Spleen (tissue), 11 donors: ENCODE measurements at regions not wholly inside any gene's neighbourhood (a gene's known extent, or its start where the extent isn't known, plus 50 kb on each side); places are given as distances from the start of the nearest gene placed in this dataset.

ENCODE experiments used
- DNase-seq: peaks from one replicate; pipeline ENCODE4 v3.0.0-alpha.2; 2020
- H3K27ac ChIP-seq, 8 donors: fragments of 200-600 bp; sonication (generic) in 7 of 8; 1 replicate in 4 of 8; 2 replicates in 4 of 8; pipeline versions ENCODE4 v1.5.0 to v1.8.0; 2016 to 2021; ENCODE audit warnings: inconsistent platforms in 4 of 8, mild to moderate bottlenecking in 4 of 8, moderate library complexity in 1 of 8
- H3K27me3 ChIP-seq, 7 donors: fragments of 200-600 bp; sonication (generic) in 6 of 7; replicated peaks in 1 of 7; 1 replicate in 4 of 7; 2 replicates in 3 of 7; pipeline versions ENCODE4 v1.5.0 to v1.8.0; 2016 to 2021; ENCODE audit warnings: inconsistent platforms in 3 of 7, mild to moderate bottlenecking in 1 of 7
- H3K36me3 ChIP-seq, 6 donors: fragments of 200-600 bp; sonication (generic) in 5 of 6; 1 replicate in 4 of 6; 2 replicates in 2 of 6; pipeline versions ENCODE4 v1.5.0 to v1.8.0; 2016 to 2021; ENCODE audit warnings: inconsistent platforms in 2 of 6
- H3K4me1 ChIP-seq, 6 donors: fragments of 200-600 bp; sonication (generic) in 5 of 6; 1 replicate in 3 of 6; 2 replicates in 3 of 6; pipeline versions ENCODE4 v1.5.0 to v1.8.0; 2016 to 2021; ENCODE audit warnings: inconsistent platforms in 3 of 6
- H3K4me3 ChIP-seq, 8 donors: fragments of 200-600 bp; sonication (generic) in 7 of 8; 1 replicate in 4 of 8; 2 replicates in 4 of 8; pipeline versions ENCODE4 v1.5.0 to v1.8.0; 2016 to 2021; ENCODE audit warnings: inconsistent platforms in 4 of 8, mild to moderate bottlenecking in 4 of 8, moderate library complexity in 2 of 8
- H3K9me3 ChIP-seq, 8 donors: fragments of 200-600 bp; sonication (generic) in 7 of 8; 1 replicate in 4 of 8; 2 replicates in 4 of 8; pipeline versions ENCODE4 v1.5.0 to v1.8.0; 2016 to 2021; ENCODE audit warnings: inconsistent platforms in 4 of 8
- POLR2A ChIP-seq, 3 donors: fragments of 450-650 bp; IDR thresholded peaks; one replicate each; pipeline ENCODE4 v1.5.1; 2017; ENCODE audit warnings: antibody characterized with exemption in 3 of 3, mild to moderate bottlenecking in 1 of 3
- POLR2AphosphoS5 ChIP-seq, 3 donors: sonication (generic); formaldehyde crosslinking; IDR thresholded peaks; one replicate each; pipeline ENCODE4 v1.5.1; 2017; ENCODE audit warnings: antibody characterized with exemption in 3 of 3
- WGBS, 5 donors: extraction: QIAGEN DNeasy Blood & Tissue Kit in 3 of 5; methylation state at CpG; one replicate each; pipeline versions ENCODE4 v1.1.5 to v1.1.7; 2013 to 2018; 5-methylcytosine and 5-hydroxymethylcytosine counted together
- intact Hi-C: fragments of 100-400 bp; cut with DNase I; formaldehyde crosslinking; loops from one replicate; pipeline ENCODE4 v1.15.0; 2023; ENCODE audit warnings: low total_unique reads
- TF ChIP-seq, protein P1 (sequence below), 11 experiments: fragments of 200-600 bp in 7 of 11; fragments of 450-650 bp in 4 of 11; sonication (generic) in 4 of 11; IDR thresholded peaks in 8 of 11; conservative IDR thresholded peaks in 3 of 11; 1 replicate in 7 of 11; 2 replicates in 4 of 11; pipeline versions ENCODE4 v1.4.0 to v1.8.0; 2016 to 2021; ENCODE audit warnings: antibody characterized with exemption in 11 of 11, inconsistent platforms in 4 of 11, mild to moderate bottlenecking in 1 of 11
- donor health status: healthy with polysubstance abuse.
- donor health status: DM: no; HTN: no; CAD: no; lungs with moderate emphysema.
- donor health status: DM: no; HTN: no; CAD: no.
- donor health status: Bipolar disorder and iron deficiency.
- donor health status: healthy.
- donor health status: DM: no; HTN: no; CAD: no.
- donor health status: DM: yes; HTN: yes; CAD: no.

DNA sequence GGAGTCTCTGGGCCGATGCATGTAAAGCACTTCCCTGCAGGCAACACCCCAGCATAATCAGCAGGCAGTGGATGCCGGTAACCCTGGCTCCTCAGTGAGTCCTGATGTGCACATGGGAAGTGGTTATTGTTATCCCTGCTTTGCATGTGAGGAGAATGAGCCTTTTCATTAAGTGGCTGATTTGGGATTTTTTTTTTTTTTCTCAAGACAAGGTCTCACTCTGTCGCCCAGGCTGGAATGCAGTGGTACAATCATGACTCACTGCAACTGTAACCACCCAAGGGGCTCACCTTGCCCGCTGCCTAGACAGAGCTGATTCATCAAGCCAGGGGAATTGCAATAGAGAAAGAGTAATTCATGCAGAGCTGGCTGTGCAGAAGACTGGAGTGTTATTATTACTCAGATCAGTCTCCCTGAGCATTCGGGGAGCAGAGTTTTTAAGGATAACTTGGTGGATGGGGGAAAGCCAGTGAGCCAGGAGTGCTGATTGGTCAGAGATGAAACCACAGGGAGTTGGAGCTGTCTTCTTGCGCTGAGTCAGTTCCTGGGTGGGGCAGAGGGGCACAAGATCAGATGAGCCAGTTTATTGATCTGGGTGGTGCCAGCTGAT, 95.4 kb downstream of the SOCS6 start:
- WGBS, 5 donors: 69 to 81% (median 72%) methylated on average over 6 of the region's 6 CpGs
- intact Hi-C loops: no loop called here
- TF ChIP-seq, protein P1, sequence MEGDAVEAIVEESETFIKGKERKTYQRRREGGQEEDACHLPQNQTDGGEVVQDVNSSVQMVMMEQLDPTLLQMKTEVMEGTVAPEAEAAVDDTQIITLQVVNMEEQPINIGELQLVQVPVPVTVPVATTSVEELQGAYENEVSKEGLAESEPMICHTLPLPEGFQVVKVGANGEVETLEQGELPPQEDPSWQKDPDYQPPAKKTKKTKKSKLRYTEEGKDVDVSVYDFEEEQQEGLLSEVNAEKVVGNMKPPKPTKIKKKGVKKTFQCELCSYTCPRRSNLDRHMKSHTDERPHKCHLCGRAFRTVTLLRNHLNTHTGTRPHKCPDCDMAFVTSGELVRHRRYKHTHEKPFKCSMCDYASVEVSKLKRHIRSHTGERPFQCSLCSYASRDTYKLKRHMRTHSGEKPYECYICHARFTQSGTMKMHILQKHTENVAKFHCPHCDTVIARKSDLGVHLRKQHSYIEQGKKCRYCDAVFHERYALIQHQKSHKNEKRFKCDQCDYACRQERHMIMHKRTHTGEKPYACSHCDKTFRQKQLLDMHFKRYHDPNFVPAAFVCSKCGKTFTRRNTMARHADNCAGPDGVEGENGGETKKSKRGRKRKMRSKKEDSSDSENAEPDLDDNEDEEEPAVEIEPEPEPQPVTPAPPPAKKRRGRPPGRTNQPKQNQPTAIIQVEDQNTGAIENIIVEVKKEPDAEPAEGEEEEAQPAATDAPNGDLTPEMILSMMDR (IDR thresholded peaks at IDR 0.05 in 8 of 11, conservative IDR thresholded peaks at IDR 0.05 in 3 of 11): no peak
- TF ChIP-seq POLR2A (IDR thresholded peaks at IDR 0.05): no peak
- no peak for TF ChIP-seq POLR2AphosphoS5 (IDR thresholded peaks at IDR 0.05)
- H3K36me3 ChIP-seq: no peaks in the 10 kb centered on the region
- no peaks in the 10 kb centered on the region for H3K4me1 ChIP-seq
- H3K27me3 ChIP-seq: peaks cover 0 to 5% (median 0%) of the 10 kb centered on the region in 7 donors
- no peaks in the 10 kb centered on the region for H3K9me3 ChIP-seq
- no peak for DNase-seq
- no peak overlapping the region for H3K4me3 ChIP-seq
- H3K27ac ChIP-seq: no peak overlapping the region

DNA sequence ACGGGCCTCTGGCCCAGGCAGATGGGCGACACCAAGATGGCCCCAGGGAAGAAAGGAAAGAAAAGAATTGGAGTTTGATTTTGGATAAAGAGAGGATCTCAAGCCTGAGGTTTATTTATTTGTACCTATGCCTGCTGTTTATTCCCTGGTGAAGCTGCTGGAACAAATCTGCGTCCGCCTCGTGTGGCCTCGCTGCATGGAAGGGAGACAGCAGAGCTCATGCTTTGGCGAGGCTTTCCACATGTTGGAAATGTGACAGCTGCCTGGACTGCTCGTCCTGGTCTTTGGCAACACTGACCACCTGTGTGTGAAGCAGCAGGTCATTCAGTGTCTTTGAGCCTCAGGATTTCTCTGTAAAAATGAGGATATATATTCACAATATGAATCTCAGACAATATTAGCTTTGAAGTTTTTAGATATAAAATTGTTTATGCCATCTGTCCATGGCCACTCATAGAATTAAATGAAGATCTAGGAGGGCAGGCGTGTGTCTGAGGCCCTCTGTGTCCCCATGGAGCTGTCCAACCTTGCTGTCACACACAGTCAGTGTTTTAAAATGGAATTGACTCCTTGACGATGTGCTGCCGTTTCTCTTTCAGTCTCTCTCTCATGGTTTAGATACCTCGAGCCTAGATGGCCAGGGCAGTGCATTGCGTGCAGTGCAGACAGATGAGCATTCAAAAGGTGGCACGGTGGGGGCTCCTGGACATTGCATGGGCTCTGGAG, 94.3 kb downstream of the SOCS6 start:
- no peak for DNase-seq
- Histone ChIP-seq H3K4me3 (no peak overlapping the region), H3K9me3 (no peaks in the 10 kb centered on the region), H3K4me1 (no peaks in the 10 kb centered on the region), H3K27ac (no peak overlapping the region), H3K27me3 (peaks cover 0 to 5% (median 0%) of the 10 kb centered on the region in 7 donors), H3K36me3 (no peaks in the 10 kb centered on the region)
- TF ChIP-seq POLR2AphosphoS5 (IDR thresholded peaks at IDR 0.05) (no peak), POLR2A (IDR thresholded peaks at IDR 0.05) (no peak)
- TF ChIP-seq, protein P1 (IDR thresholded peaks at IDR 0.05 in 8 of 11, conservative IDR thresholded peaks at IDR 0.05 in 3 of 11): no peak
- intact Hi-C loops: no loop called here
- 72 to 88% (median 82%) methylated on average over 14 of the region's 14 CpGs for WGBS, 5 donors

GRCh38 chr18:70382017-70382416, 93.2 kb downstream of the SOCS6 start:
- Histone ChIP-seq H3K9me3 (no peaks in the 10 kb centered on the region), H3K27ac (no peak overlapping the region), H3K36me3 (no peaks in the 10 kb centered on the region), H3K4me3 (no peak overlapping the region), H3K4me1 (no peaks in the 10 kb centered on the region), H3K27me3 (peaks cover 0 to 5% (median 0%) of the 10 kb centered on the region in 7 donors)
- intact Hi-C loops: no loop called here
- no peak for DNase-seq
- 81 to 88% (median 85%) methylated on average over 7 of the region's 7 CpGs for WGBS, 5 donors
- TF ChIP-seq POLR2AphosphoS5 (IDR thresholded peaks at IDR 0.05) (no peak), POLR2A (IDR thresholded peaks at IDR 0.05) (no peak)
- TF ChIP-seq, protein P1 (IDR thresholded peaks at IDR 0.05 in 8 of 11, conservative IDR thresholded peaks at IDR 0.05 in 3 of 11): no peak
